AG09309 (cell line): ENCODE measurements at regions not wholly inside any gene's neighbourhood (a gene's known extent, or its start where the extent isn't known, plus 50 kb on each side); places are given as distances from the start of the nearest gene placed in this dataset.

Source experiments
- DNase-seq: peaks from one replicate; pipeline ENCODE4 v3.0.0-alpha.2; 2010; ENCODE audit warnings: low read depth
- H3K4me3 ChIP-seq: 2 replicates; pipeline ENCODE4 v1.5.1; 2011; ENCODE audit warnings: mild to moderate bottlenecking, low read depth, low read length, moderate library complexity; ENCODE audit not compliant: control insufficient read depth
- TF ChIP-seq, protein P1 (sequence below): IDR thresholded peaks from 2 replicates; pipeline ENCODE4 v1.5.1; 2011; ENCODE audit warnings: mild to moderate bottlenecking, low read depth, low read length, inconsistent platforms; ENCODE audit not compliant: insufficient read depth, control insufficient read depth; ENCODE audit errors: missing control alignments

DNA sequence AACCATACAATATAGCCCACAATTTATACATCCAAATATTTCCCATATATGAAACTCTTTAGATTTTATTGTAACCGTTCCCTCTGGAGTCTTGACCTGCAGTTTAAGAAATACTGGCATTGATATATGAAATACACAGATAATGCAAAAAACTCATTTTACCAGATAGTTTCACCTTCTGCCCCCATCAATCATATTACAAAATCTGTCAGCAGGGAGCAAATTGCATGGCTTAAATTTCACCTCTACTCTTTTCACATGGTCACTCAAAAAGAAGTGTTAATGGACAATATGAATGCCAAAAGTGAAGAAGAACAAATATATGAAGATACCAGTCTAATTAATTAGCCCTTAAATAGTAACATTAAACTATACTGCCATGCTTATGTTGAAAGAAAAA, 57.0 kb upstream of the TMEM106B start:
- no peak overlapping the region for H3K4me3 ChIP-seq
- no peak for DNase-seq
- TF ChIP-seq, protein P1, sequence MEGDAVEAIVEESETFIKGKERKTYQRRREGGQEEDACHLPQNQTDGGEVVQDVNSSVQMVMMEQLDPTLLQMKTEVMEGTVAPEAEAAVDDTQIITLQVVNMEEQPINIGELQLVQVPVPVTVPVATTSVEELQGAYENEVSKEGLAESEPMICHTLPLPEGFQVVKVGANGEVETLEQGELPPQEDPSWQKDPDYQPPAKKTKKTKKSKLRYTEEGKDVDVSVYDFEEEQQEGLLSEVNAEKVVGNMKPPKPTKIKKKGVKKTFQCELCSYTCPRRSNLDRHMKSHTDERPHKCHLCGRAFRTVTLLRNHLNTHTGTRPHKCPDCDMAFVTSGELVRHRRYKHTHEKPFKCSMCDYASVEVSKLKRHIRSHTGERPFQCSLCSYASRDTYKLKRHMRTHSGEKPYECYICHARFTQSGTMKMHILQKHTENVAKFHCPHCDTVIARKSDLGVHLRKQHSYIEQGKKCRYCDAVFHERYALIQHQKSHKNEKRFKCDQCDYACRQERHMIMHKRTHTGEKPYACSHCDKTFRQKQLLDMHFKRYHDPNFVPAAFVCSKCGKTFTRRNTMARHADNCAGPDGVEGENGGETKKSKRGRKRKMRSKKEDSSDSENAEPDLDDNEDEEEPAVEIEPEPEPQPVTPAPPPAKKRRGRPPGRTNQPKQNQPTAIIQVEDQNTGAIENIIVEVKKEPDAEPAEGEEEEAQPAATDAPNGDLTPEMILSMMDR: no peak

DNA sequence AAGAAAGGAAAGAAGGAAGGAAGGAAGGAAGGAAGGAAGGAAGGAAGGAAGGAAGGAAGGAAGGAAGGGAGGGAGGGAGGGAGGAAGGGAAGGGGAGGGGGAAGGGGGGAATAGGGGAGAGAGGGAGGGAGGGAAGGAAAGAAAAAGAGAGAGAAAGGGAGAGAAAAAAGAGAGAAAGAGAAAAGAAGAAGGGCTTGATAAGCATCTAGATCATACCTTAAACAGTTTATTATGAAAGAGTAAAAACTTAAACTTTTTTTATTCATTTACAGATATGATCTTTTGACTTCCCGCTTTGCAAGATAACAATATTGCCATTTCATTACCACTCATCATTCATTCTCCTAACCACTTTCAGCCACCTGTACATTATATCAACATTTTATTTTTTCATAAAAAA, 53.6 kb upstream of the TMEM106B start:
- TF ChIP-seq, protein P1: no peak

DNA sequence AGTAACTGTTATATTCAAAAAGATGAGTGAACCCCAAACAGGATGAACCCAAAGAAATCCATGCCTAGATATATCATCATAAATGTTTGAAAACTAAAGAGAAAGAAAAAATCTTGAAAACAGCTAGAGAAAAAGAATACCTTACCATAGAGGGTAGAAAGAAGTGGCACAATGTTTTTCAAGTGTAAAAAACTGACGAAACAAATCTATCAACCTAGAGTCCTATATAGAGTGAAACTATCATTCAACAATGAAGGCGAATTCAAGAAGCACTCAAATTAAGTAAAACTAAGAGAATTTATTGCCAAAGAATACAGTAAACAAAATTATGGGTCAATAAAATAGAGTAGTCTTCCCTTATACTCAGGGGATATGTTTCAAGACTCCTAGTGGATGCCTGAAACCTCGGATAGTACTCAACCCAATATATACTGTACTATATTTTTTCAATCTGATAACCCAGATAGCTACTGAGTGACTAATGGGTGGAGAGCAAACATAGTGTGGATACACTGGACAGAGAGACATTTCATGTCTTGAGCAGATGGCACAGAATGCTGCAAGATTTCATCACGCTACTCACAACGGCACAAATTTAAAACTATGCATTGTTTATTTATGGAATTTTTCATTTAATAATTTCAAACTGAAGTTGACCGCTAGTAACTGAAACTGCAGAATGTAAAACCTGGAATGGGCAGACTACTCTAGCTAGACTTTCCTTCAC, 52.6 kb upstream of the TMEM106B start:
- TF ChIP-seq, protein P1: no peak
- H3K4me3 ChIP-seq: no peak overlapping the region
- no peak for DNase-seq

More for the DNA sequence above, 53.6 kb upstream of the TMEM106B start:
- DNase-seq: no peak
- no peak overlapping the region for H3K4me3 ChIP-seq

DNA sequence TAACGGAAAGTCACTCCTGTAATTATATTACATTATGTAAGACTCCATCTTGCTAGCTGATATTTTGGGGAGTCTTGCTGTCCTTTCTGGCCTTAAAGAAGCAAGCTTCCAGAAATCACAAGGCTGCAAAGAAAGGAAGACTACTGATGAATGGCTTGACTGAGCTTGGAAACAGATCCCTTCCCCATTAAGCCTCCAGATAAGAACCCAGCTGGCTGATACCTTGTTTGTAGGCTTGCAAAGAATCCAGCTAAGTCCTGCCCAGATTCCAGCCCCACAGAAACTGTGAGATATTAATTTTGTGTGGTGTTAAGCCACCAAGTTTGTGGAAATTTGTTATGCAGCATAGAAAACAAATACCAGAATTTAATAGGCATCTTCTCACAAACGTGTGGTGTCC, 49.9 kb upstream of the TMEM106B start:
- TF ChIP-seq, protein P1: no peak
- DNase-seq: no peak
- no peak overlapping the region for H3K4me3 ChIP-seq
